Transverse colon (tissue), 4 donors: ENCODE measurements at regions not wholly inside any gene's neighbourhood (a gene's known extent, or its start where the extent isn't known, plus 50 kb on each side); places are given as distances from the start of the nearest gene placed in this dataset.

Experiments used
- DNase-seq: peaks from one replicate; pipeline ENCODE4 v3.0.0-alpha.2; 2019
- H3K27ac ChIP-seq, 4 donors: fragments of 200-600 bp; sonication (generic); 2 replicates each; pipeline ENCODE4 v1.5.1; 2016 to 2018; ENCODE audit warnings: inconsistent platforms in 4 of 4
- H3K27me3 ChIP-seq: fragments of 200-600 bp; sonication (generic); 2 replicates; pipeline ENCODE4 v1.5.1; 2017; ENCODE audit warnings: inconsistent platforms
- H3K36me3 ChIP-seq, 4 donors: fragments of 200-600 bp; sonication (generic); 2 replicates each; pipeline ENCODE4 v1.5.1; 2017 to 2019; ENCODE audit warnings: inconsistent platforms in 4 of 4
- H3K4me1 ChIP-seq, 4 donors: fragments of 200-600 bp; sonication (generic); 2 replicates each; pipeline ENCODE4 v1.5.1; 2017 to 2020; ENCODE audit warnings: inconsistent platforms in 4 of 4
- H3K4me3 ChIP-seq, 4 donors: fragments of 200-600 bp; sonication (generic); 1 replicate in 1 of 4; 2 replicates in 3 of 4; pipeline versions ENCODE4 v1.5.1 to v1.6.1; 2017 to 2019; ENCODE audit warnings: inconsistent platforms in 4 of 4
- H3K9me3 ChIP-seq, 2 donors: fragments of 200-600 bp; sonication (generic); 2 replicates each; pipeline ENCODE4 v1.5.1; 2017 to 2019; ENCODE audit warnings: inconsistent platforms in 2 of 2
- CTCF ChIP-seq, 5 experiments: fragments of 200-600 bp in 3 of 5; fragments of 450-650 bp in 2 of 5; sonication (generic) in 3 of 5; IDR thresholded peaks; 1 replicate in 2 of 5; 2 replicates in 3 of 5; pipeline ENCODE4 v1.5.1; 2016 to 2017; ENCODE audit warnings: antibody characterized with exemption in 5 of 5, inconsistent platforms in 3 of 5, mild to moderate bottlenecking in 2 of 5, moderate library complexity in 1 of 5
- EP300 ChIP-seq: sonication (generic); formaldehyde crosslinking; IDR thresholded peaks from one replicate; pipeline ENCODE4 v1.6.1; 2017; ENCODE audit warnings: antibody characterized with exemption, low read depth
- POLR2A ChIP-seq: fragments of 450-650 bp; IDR thresholded peaks from one replicate; pipeline ENCODE4 v1.6.1; 2016; ENCODE audit warnings: antibody characterized with exemption, mild to moderate bottlenecking, moderate library complexity
- POLR2AphosphoS5 ChIP-seq, 3 donors: sonication (generic); formaldehyde crosslinking; IDR thresholded peaks; one replicate each; pipeline ENCODE4 v1.6.1; 2016; ENCODE audit warnings: antibody characterized with exemption in 3 of 3
- WGBS, 2 donors: methylation state at CpG; one replicate each; pipeline ENCODE4 v1.1.5; 2018; ENCODE audit warnings: low coverage in 1 of 2; 5-methylcytosine and 5-hydroxymethylcytosine counted together
- in situ Hi-C, 4 donors: fragments of 200-750 bp; cut with MboI; loops; one replicate each; pipeline versions ENCODE4 v1.15.0 to v1.15.1; 2017; ENCODE audit warnings: low sequenced_read_pairs in 3 of 4, low pct_ligation_motif_present in 1 of 4, low pct_unique_long_range_greater_than_20kb in 1 of 4
- intact Hi-C: fragments of 100-400 bp; cut with DNase I; formaldehyde crosslinking; loops from one replicate; pipeline ENCODE4 v1.15.1; 2023; ENCODE audit warnings: low total_unique reads

- no peak for DNase-seq
- intact Hi-C loops: no loop called here
- H3K27me3 ChIP-seq: no peaks in the 10 kb centered on the region
- 84 to 93% methylated on average over 3 to 7 of the region's 7 CpGs for WGBS, 2 donors
- no peak overlapping the region for H3K4me3 ChIP-seq
- in situ Hi-C loops: no loop called here
- no peak overlapping the region for H3K27ac ChIP-seq
- H3K36me3 ChIP-seq: no peaks in the 10 kb centered on the region
- H3K4me1 ChIP-seq: no peaks in the 10 kb centered on the region
- H3K9me3 ChIP-seq: peaks cover 0 to 6% of the 10 kb centered on the region in 2 donors
- TF ChIP-seq CTCF (IDR thresholded peaks at IDR 0.05): no peak
- TF ChIP-seq EP300: no peak
- TF ChIP-seq POLR2AphosphoS5 (IDR thresholded peaks at IDR 0.05): no peak
- TF ChIP-seq POLR2A: no peak
Observed at GRCh38 chr12:42767326-42767954, 177.9 kb upstream of the PRICKLE1 start.

- TF ChIP-seq POLR2A: no peak
- TF ChIP-seq POLR2AphosphoS5 (IDR thresholded peaks at IDR 0.05): no peak
- no peak for TF ChIP-seq CTCF (IDR thresholded peaks at IDR 0.05)
- TF ChIP-seq EP300: no peak
- no peaks in the 10 kb centered on the region for H3K9me3 ChIP-seq
- in situ Hi-C loops (no loop called here), intact Hi-C loops (no loop called here)
- no peaks in the 10 kb centered on the region for H3K4me1 ChIP-seq
- no peak overlapping the region for H3K27ac ChIP-seq
- no peak overlapping the region for H3K4me3 ChIP-seq
- DNase-seq: no peak
- H3K36me3 ChIP-seq: no peaks in the 10 kb centered on the region
- H3K27me3 ChIP-seq: no peaks in the 10 kb centered on the region
- WGBS, 2 donors: 66 to 78% methylated on average over 3 to 4 of the region's 4 CpGs
Observed at GRCh38 chr12:42766754-42767153, 177.2 kb upstream of the PRICKLE1 start.

- Histone ChIP-seq H3K36me3 (no peaks in the 10 kb centered on the region), H3K27me3 (no peaks in the 10 kb centered on the region), H3K27ac (no peak overlapping the region), H3K4me3 (no peak overlapping the region), H3K9me3 (no peaks in the 10 kb centered on the region), H3K4me1 (no peaks in the 10 kb centered on the region)
- WGBS, 2 donors: 69 to 75% methylated on average over 2 to 3 of the region's 3 CpGs
- TF ChIP-seq POLR2A (no peak), POLR2AphosphoS5 (IDR thresholded peaks at IDR 0.05) (no peak), EP300 (no peak)
- DNase-seq: no peak
- in situ Hi-C loops (no loop called here), intact Hi-C loops (no loop called here)
Observed at GRCh38 chr12:42766026-42766425, 176.5 kb upstream of the PRICKLE1 start.

GRCh38 chr12:42763682-42764081 lies 174.1 kb upstream of the PRICKLE1 start:
- Histone ChIP-seq H3K4me3 (no peak overlapping the region), H3K27ac (no peak overlapping the region), H3K4me1 (peaks cover 0 to 15% (median 0%) of the 10 kb centered on the region in 4 donors), H3K9me3 (no peaks in the 10 kb centered on the region), H3K27me3 (no peaks in the 10 kb centered on the region), H3K36me3 (no peaks in the 10 kb centered on the region)
- in situ Hi-C loops (no loop called here), intact Hi-C loops (loop anchor here (1.0 kb wide), 1 partner anchor 31 kb away; no protein-coding TSS in a partner anchor)
- WGBS, 2 donors: 85 to 93% methylated on average over 3 to 4 of the region's 4 CpGs
- TF ChIP-seq EP300: no peak
- TF ChIP-seq POLR2AphosphoS5 (IDR thresholded peaks at IDR 0.05): no peak
- TF ChIP-seq POLR2A: no peak
- no peak for TF ChIP-seq CTCF (IDR thresholded peaks at IDR 0.05)
- no peak for DNase-seq

- TF ChIP-seq POLR2A (no peak), EP300 (no peak), POLR2AphosphoS5 (IDR thresholded peaks at IDR 0.05) (no peak), CTCF (IDR thresholded peaks at IDR 0.05) (no peak)
- Histone ChIP-seq H3K9me3 (no peaks in the 10 kb centered on the region), H3K4me1 (peaks cover 0 to 15% (median 0%) of the 10 kb centered on the region in 4 donors), H3K27ac (no peak overlapping the region), H3K36me3 (no peaks in the 10 kb centered on the region), H3K4me3 (no peak overlapping the region), H3K27me3 (no peaks in the 10 kb centered on the region)
- intact Hi-C loops: no loop called here
- in situ Hi-C loops: no loop called here
- no peak for DNase-seq
- 35 to 36% methylated on average over 1 of the region's 1 CpG for WGBS, 2 donors
Observed at GRCh38 chr12:42762395-42762925, 172.9 kb upstream of the PRICKLE1 start.
